GM21737 (cell line): ENCODE measurements at regions not wholly inside any gene's neighbourhood (a gene's known extent, or its start where the extent isn't known, plus 50 kb on each side); places are given as distances from the start of the nearest gene placed in this dataset.

ENCODE experiments used
- ATAC-seq: cut with Tn5 transposase; IDR thresholded peaks from one replicate; pipeline ENCODE4 v1.9.1; 2021; ENCODE audit warnings: mild to moderate bottlenecking, moderate library complexity; ENCODE audit not compliant: unreplicated experiment

DNA sequence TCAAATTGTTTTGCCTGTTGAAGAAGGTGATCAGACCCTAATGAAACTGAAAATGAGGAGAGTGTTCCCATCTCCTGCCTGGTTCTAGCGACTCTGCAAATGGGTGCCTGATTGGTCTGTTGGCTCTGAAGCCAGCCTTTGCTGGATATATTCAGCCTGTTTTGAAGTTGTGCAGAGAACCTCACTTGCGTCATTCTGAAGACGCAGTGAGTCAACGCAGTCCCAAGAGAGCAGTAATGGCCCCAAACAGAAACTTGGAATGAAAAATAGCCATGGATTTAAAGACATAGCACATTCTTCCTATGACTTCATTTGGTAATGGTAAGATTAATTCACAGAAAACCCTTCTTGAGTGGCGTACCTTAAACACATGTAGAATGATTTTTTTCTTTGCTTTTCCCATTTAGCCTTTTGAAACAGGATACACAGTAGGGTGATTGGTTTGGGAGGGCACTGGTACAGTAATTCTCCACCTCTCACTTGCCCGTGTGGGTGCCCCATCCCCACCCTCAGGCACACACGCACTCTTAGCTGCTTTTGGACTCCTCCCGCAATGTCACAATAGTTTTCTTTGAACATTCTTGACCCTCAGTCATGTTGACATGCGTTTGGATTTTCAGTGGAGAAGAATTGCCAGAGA, 54.1 kb upstream of the ABL1 start:
- ATAC-seq, result no peak

DNA sequence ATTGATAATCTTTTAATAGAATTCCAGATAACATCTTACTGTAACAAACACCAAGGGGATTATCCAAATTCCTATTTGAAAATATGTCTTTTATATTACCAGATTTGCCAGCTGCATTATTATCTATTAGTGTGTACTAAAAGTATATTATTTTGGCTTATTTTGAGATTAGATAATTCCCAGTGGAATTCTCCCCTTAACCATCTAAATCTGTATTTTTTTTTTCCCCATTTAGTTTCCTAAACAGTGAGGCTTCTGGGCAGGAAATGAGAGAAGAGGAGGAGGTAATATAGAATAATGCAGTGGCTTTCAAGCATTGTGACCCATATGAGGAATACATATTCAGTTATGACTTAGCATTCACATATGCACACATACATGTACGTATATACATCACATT, 53.5 kb upstream of the ABL1 start:
- ATAC-seq, result no peak

DNA sequence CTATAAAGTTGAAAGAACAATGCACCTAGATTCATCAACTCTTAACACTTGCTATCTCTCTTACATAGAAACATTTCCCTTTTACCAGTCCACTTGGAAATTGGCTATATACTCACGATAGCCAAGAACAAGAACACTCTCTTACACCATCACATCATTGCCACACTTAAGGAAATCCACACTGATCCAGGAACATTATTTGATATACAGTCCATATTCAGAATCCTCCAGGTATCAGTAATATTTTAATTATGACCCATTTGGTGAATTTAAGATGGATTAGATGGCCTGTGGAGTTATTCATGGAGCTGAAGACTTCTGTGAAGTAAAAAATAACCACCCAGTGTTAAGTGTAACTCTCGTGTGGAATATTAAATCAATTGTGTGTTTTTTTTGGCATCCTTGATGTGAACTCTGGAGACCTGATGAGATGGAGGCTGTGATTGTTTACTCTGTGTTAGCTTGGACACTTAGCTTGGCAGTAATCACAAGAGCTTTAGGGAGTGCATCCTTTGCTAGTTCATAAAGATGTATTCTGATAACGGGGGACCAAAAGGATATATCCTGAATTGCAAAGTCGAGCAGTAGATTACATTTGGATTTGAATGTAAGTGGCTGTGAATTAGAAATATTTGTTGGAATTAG, 52.0 kb upstream of the ABL1 start:
- no peak for ATAC-seq

- no peak for ATAC-seq
Observed at GRCh38 chr9:130785053-130785452, 50.0 kb upstream of the ABL1 start.
